Stimulated activated CD4-positive, alpha-beta T cell treated with anti-CD3 and anti-CD28 coated beads, Interleukin-2, amount 100 ng/mL, for 4 hours (primary cell): ENCODE measurements at regions not wholly inside any gene's neighbourhood (a gene's known extent, or its start where the extent isn't known, plus 50 kb on each side); places are given as distances from the start of the nearest gene placed in this dataset.
"Not testable (repeated sequence)": the region's sequence is repeated elsewhere in the genome, so short reads cannot be mapped to it uniquely, and the experiment has no call there.

ENCODE experiments used
- DNase-seq: peaks from one replicate; pipeline ENCODE4 v3.0.0-alpha.2; 2020; ENCODE audit warnings: low read depth

- DNase-seq, result no peak
Measured at GRCh38 chr19:30681162-30682100, 309.2 kb downstream of the ZNF536 start.

GRCh38 chr19:30680399-30680798 lies 308.2 kb downstream of the ZNF536 start:
- DNase-seq, result not testable (repeated sequence)

- DNase-seq, result no peak
Measured at GRCh38 chr19:30679789-30680188, 307.6 kb downstream of the ZNF536 start.

- DNase-seq, result no peak
Measured at GRCh38 chr19:30679153-30679702, 307.0 kb downstream of the ZNF536 start.

- DNase-seq, result no peak
Measured at GRCh38 chr19:30678168-30678567, 306.0 kb downstream of the ZNF536 start.

- no peak for DNase-seq
Measured at GRCh38 chr19:30677702-30678101, 305.5 kb downstream of the ZNF536 start.

- no peak for DNase-seq
Measured at GRCh38 chr19:30676990-30677679, 305.0 kb downstream of the ZNF536 start.

- DNase-seq, result no peak
Measured at GRCh38 chr19:30675086-30675485, 302.9 kb downstream of the ZNF536 start.

GRCh38 chr19:30674656-30675055 lies 302.5 kb downstream of the ZNF536 start:
- DNase-seq, result no peak

- DNase-seq, result no peak
Measured at GRCh38 chr19:30673336-30673735, 301.2 kb downstream of the ZNF536 start.

GRCh38 chr19:30672926-30673325 lies 300.7 kb downstream of the ZNF536 start:
- DNase-seq, result no peak

- DNase-seq, result no peak
Measured at GRCh38 chr19:30671622-30672051, 299.5 kb downstream of the ZNF536 start.

- DNase-seq, result no peak
Measured at GRCh38 chr19:30671367-30671619, 299.1 kb downstream of the ZNF536 start.

- no peak for DNase-seq
Measured at GRCh38 chr19:30670562-30671366, 298.6 kb downstream of the ZNF536 start.

GRCh38 chr19:30670011-30670329 lies 297.8 kb downstream of the ZNF536 start:
- no peak for DNase-seq

GRCh38 chr19:30669329-30670010 lies 297.3 kb downstream of the ZNF536 start:
- DNase-seq, result peak; percentile 16

GRCh38 chr19:30668521-30669155 lies 296.5 kb downstream of the ZNF536 start:
- no peak for DNase-seq

- DNase-seq, result no peak
Measured at GRCh38 chr19:30667746-30668145, 295.6 kb downstream of the ZNF536 start.

- DNase-seq, result no peak
Measured at GRCh38 chr19:30667227-30667626, 295.0 kb downstream of the ZNF536 start.

- peak; percentile 17 for DNase-seq
Measured at GRCh38 chr19:30666301-30666803, 294.2 kb downstream of the ZNF536 start.

- no peak for DNase-seq
Measured at GRCh38 chr19:30665449-30665848, 293.3 kb downstream of the ZNF536 start.
